DND-41 (cell line): ENCODE measurements at regions not wholly inside any gene's neighbourhood (a gene's known extent, or its start where the extent isn't known, plus 50 kb on each side); places are given as distances from the start of the nearest gene placed in this dataset.

Experiments
- ATAC-seq: fragments of 200-7000 bp; cut with Tn5 transposase; 3 replicates; pipeline ENCODE4 v1.9.1; 2021; ENCODE audit warnings: low read depth; ENCODE audit not compliant: insufficient read depth
- DNase-seq: peaks from one replicate; pipeline ENCODE4 v3.0.0-alpha.2; 2020
- H2AFZ ChIP-seq: 2 replicates; pipeline ENCODE4 v1.6.0; 2012; ENCODE audit warnings: low read depth, low read length
- H3K27ac ChIP-seq: 2 replicates; pipeline ENCODE4 v1.5.1; 2012; ENCODE audit warnings: low read length, inconsistent platforms
- H3K27me3 ChIP-seq: fragments of 200-600 bp; sonication (generic); 2 replicates; pipeline ENCODE4 v1.6.0; 2012; ENCODE audit warnings: low read length, mild to moderate bottlenecking, inconsistent platforms; ENCODE audit not compliant: insufficient read depth, poor library complexity
- H3K36me3 ChIP-seq: 2 replicates; pipeline ENCODE4 v1.5.1; 2012; ENCODE audit warnings: low read length, inconsistent platforms; ENCODE audit not compliant: insufficient read depth
- H3K4me1 ChIP-seq: 2 replicates; pipeline ENCODE4 v1.5.1; 2012; ENCODE audit warnings: mild to moderate bottlenecking, low read length; ENCODE audit not compliant: insufficient read depth
- H3K4me2 ChIP-seq: 2 replicates; pipeline ENCODE4 v1.6.0; 2012; ENCODE audit warnings: mild to moderate bottlenecking, moderate library complexity, low read length, inconsistent platforms; ENCODE audit not compliant: insufficient read depth
- H3K4me3 ChIP-seq, 2 experiments: fragments of 200-600 bp in 1 of 2; shearing (Covaris generic) in 1 of 2; 2 replicates each; pipeline ENCODE4 v1.5.1; 2012 to 2016; ENCODE audit warnings: inconsistent platforms in 2 of 2, low read length in 2 of 2, mild to moderate bottlenecking in 2 of 2, low read depth in 1 of 2, moderate library complexity in 1 of 2
- H3K79me2 ChIP-seq: 2 replicates; pipeline ENCODE4 v1.6.0; 2012; ENCODE audit warnings: low read length, inconsistent platforms; ENCODE audit not compliant: insufficient read depth
- H3K9ac ChIP-seq: 2 replicates; pipeline ENCODE4 v1.6.0; 2012; ENCODE audit warnings: low read depth, mild to moderate bottlenecking, inconsistent platforms, low read length, moderate library complexity
- H3K9me3 ChIP-seq: 2 replicates; pipeline ENCODE4 v1.5.1; 2012; ENCODE audit warnings: low read length, moderate library complexity, mild to moderate bottlenecking, inconsistent platforms; ENCODE audit not compliant: insufficient read depth, severe bottlenecking
- H4K20me1 ChIP-seq: 2 replicates; pipeline ENCODE4 v1.6.0; 2012; ENCODE audit warnings: low read length; ENCODE audit not compliant: insufficient read depth
- EZH2 ChIP-seq: IDR thresholded peaks from 3 replicates; pipeline ENCODE4 v1.6.1; 2012; ENCODE audit warnings: borderline replicate concordance, low read depth, mild to moderate bottlenecking, moderate library complexity, low read length, inconsistent platforms; ENCODE audit not compliant: severe bottlenecking
- TF ChIP-seq, protein P1 (sequence below): IDR thresholded peaks from 2 replicates; pipeline ENCODE4 v1.5.1; 2012; ENCODE audit warnings: borderline replicate concordance, low read length, moderate library complexity, mild to moderate bottlenecking; ENCODE audit not compliant: poor library complexity, severe bottlenecking; ENCODE audit errors: extremely low read depth

DNA sequence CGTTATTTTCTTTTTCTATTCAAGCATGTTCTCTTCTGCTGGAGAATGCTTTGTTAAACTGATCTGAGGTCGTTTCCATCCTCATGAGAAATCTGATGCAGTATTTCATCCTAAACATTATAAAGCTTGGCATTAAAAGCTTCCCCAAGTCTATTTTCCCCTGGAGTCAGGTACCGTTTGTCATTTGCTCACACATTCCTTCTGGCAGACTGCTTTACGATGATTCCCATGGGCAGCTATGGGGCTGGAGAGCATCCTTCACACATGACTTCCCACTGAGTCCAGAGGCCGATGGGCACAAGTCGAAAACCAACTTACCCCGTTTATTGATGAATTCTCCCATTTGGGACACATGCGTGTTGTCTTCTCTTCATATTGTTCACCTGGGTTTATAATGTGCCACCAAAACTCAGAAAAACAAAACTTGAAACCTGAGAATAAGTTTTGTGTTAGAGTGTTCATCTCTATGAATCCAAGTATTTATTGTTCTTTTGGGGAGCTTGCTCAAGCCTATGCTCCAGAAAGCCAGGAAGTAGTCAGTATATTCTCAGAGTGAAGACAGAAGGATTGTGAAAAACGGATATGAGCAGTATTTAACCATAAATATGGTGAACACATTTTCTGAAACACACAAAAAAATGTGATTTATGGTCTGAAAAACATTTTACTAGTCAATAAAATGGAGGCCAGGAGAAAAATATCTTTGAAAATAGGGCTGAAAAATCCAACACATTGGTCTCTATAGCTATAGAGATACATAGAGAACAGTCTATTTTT lies 298.8 kb upstream of the NOCT start:
- Histone ChIP-seq H3K27ac (no peak overlapping the region), H3K79me2 (no peaks in the 10 kb centered on the region), H3K4me1 (no peaks in the 10 kb centered on the region), H4K20me1 (no peaks in the 10 kb centered on the region), H3K4me3 (no peak overlapping the region), H3K9me3 (no peaks in the 10 kb centered on the region), H3K27me3 (peaks cover 9% of the 10 kb centered on the region), H3K4me2 (no peak overlapping the region), H2AFZ (no peak overlapping the region), H3K9ac (no peak overlapping the region), H3K36me3 (no peaks in the 10 kb centered on the region)
- ATAC-seq (no peak), DNase-seq (no peak)
- TF ChIP-seq EZH2 = no peak
- TF ChIP-seq, protein P1, sequence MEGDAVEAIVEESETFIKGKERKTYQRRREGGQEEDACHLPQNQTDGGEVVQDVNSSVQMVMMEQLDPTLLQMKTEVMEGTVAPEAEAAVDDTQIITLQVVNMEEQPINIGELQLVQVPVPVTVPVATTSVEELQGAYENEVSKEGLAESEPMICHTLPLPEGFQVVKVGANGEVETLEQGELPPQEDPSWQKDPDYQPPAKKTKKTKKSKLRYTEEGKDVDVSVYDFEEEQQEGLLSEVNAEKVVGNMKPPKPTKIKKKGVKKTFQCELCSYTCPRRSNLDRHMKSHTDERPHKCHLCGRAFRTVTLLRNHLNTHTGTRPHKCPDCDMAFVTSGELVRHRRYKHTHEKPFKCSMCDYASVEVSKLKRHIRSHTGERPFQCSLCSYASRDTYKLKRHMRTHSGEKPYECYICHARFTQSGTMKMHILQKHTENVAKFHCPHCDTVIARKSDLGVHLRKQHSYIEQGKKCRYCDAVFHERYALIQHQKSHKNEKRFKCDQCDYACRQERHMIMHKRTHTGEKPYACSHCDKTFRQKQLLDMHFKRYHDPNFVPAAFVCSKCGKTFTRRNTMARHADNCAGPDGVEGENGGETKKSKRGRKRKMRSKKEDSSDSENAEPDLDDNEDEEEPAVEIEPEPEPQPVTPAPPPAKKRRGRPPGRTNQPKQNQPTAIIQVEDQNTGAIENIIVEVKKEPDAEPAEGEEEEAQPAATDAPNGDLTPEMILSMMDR = no peak

DNA sequence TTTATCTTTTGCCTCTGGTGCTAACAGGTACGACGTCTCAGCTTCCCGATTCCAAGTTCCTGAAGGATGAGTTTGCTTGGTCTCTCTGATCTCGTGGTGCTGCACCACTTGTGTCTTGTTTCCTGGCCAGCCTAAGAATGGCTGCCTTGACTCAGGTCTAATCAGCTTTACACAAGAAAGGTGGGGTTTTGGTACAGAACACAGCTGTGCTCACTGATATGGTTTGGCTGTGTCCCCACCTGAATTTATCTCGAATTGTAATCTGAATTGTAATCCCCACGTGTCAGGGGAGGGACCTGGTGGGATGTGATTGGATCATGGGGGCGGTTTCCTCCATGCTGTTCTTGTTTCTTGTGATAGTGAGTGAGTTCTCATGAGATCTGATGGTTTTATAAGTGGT lies 305.3 kb upstream of the NOCT start:
- no peak for ATAC-seq
- TF ChIP-seq, protein P1 = no peak
- TF ChIP-seq EZH2 = no peak
- Histone ChIP-seq H2AFZ (no peak overlapping the region), H3K27me3 (peaks cover 16% of the 10 kb centered on the region), H3K9me3 (no peaks in the 10 kb centered on the region), H3K4me1 (no peaks in the 10 kb centered on the region), H3K27ac (no peak overlapping the region), H3K4me2 (no peak overlapping the region), H3K4me3 (no peak overlapping the region), H3K9ac (no peak overlapping the region), H3K36me3 (no peaks in the 10 kb centered on the region), H4K20me1 (no peaks in the 10 kb centered on the region), H3K79me2 (no peaks in the 10 kb centered on the region)
- no peak for DNase-seq

DNA sequence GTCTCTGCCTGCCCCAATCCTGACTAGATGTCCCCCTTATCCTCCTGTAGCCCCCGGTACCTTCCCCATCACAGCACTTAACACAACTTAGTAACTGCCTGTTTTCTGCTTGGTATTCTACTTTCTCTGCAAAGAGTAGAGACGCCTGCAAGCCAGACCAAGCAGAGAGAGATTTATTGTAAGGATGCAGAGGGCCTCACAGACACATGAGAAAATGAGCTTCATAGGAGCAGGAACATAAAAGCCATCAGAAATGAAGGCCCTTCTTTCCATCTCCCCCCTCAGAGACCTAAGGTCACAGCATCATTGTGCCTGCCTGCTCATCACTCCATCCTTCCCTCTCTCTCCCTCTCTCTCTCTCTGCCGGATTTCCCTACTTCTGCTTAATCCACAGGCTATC lies 305.7 kb upstream of the NOCT start:
- Histone ChIP-seq H3K36me3 (no peaks in the 10 kb centered on the region), H3K4me3 (no peak overlapping the region), H3K4me1 (no peaks in the 10 kb centered on the region), H3K9ac (no peak overlapping the region), H4K20me1 (no peaks in the 10 kb centered on the region), H3K79me2 (no peaks in the 10 kb centered on the region), H2AFZ (no peak overlapping the region), H3K27ac (no peak overlapping the region), H3K4me2 (no peak overlapping the region), H3K27me3 (peaks cover 16% of the 10 kb centered on the region), H3K9me3 (no peaks in the 10 kb centered on the region)
- ATAC-seq = no peak
- TF ChIP-seq, protein P1 = no peak
- TF ChIP-seq EZH2 = no peak
- no peak for DNase-seq
